Inflammatory macrophage treated with lipopolysaccharide for 4 hours (primary cell): ENCODE measurements at regions not wholly inside any gene's neighbourhood (a gene's known extent, or its start where the extent isn't known, plus 50 kb on each side); places are given as distances from the start of the nearest gene placed in this dataset.

ENCODE experiments used
- DNase-seq: peaks from one replicate; pipeline ENCODE4 v3.0.0-alpha.2; 2020

DNA sequence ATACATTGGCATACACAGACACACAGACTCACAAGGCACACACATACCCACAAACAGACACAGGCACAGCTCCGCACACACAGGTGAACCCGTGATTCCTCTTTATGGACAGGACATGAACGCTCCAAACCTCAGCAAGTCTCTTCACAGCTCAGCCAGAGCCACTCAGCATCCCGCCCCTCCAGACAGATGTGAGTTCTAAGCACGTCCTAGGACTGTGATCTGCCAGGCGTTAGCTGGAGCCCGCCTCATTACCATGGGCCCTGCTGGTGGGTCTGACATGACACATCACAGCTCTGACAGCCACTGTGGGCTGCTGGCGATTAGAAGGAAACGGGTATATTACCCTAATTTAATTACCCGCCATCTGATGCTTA is 176.7 kb upstream of the PPP2R2D start:
- DNase-seq = no peak

DNA sequence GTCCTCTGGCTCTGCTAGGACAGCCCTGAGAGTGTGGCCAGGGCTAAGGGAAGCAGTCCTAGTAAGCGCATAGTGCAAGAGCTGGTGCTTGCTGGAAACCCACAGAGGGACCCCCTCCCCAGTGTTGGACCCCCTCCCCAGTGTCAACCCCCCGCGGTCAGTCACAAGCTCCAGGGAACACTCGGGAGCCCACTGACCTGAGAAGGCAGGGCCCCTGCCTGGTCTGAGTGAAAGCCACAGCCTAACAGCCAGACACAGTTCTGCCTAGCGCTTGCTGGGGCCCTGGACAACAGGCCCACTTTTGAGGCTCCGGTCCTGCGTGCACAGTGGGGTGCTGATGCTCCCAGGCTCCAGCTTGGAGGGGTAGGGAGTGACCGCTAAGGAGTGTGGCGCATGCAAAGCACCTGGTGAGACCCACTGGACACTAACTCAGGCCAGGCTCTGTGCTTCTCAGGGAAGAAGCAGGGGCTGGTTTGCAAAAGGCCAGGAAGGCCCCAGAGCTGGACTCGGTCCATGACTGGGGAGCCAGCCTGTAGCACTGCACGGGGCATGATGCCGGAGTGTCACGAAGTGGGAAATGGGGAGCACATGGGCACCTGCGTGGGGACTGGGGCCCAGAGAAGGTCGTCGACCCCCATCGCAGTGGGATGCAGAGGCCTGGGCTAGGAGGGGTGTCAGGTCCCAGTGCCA is 175.8 kb upstream of the PPP2R2D start:
- no peak for DNase-seq

DNA sequence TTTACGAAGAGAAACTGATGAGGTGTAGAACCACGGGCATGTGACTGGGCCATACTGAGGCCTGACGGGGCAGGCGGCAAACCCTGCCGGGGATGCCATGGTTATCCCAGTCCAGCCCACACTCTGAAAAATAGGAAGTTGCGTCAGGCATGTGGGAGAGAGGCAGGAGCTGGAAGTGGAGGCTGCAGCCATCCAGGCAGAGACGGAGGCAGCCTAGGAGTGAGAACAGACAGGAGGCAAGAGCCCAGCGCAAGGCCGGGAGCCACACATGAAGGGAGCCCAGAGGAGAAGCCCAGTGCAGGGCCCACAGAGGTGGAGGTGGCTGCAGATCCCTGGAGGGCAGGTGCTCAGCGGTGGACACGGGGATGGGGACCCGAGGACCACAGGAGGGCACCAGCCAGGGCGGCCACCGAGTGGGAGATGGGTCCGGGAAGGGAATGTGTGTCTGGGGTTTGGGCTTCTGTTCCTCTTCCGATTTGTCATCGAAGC is 175.2 kb upstream of the PPP2R2D start:
- DNase-seq = peak; percentile 42

DNA sequence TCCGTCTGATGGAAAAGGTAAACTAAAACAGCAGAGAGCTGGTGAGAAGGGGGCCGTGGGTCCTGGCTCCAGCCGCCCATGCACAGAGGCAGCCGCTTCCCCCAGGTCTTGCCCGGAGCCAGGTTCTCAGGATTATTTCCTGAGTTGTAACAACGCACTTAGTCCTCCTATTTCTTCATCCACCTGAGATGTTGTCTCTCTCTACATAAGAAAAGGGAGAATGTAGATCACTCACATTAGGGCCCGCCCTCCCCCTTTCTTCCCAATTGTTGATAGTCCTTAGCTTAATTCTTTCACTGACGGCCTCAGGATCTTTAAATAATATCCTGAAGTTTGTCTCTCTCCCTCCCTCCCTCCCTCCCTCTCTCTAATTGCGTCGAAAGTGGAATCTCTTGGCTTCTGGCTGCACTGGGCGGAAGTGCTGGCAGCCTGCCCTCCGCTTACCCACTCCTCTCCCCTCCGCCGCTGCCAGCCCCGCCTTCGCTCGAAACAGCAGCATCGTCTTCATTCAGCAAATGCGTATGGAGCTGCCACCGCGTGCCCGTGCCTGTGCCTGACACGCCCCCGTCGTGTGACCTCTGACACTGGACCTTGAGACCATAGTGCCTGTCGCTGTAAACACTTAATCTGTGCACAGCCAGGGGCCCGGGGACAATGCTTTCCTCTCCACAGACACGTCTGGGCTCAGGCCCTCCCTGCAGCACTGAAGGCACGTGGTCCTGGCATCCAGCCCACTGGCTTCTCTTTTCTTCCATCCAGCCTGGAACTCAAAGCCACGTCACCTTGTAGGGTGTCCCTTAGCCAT is 174.5 kb upstream of the PPP2R2D start:
- peak; percentile 2 for DNase-seq

DNA sequence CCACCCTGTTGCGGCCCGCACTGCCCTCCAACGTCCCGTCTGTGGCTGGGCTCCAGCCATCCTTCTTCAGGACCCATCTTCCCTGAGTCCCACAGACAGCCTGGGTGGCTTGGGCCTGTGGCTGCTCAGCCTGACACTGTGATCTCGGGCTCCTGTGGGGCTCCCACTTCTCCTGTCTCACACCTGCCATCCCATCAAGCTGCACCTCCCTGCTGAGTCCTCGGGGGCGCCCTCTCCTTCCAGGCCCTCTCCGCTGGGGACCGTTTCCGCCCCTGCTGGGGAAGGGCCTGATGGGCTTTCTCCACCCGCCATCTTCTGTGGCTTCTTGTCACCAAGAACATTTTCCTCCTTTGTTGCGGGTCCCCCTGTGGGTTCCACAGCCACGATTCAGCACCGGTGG is 173.8 kb upstream of the PPP2R2D start:
- no peak for DNase-seq

DNA sequence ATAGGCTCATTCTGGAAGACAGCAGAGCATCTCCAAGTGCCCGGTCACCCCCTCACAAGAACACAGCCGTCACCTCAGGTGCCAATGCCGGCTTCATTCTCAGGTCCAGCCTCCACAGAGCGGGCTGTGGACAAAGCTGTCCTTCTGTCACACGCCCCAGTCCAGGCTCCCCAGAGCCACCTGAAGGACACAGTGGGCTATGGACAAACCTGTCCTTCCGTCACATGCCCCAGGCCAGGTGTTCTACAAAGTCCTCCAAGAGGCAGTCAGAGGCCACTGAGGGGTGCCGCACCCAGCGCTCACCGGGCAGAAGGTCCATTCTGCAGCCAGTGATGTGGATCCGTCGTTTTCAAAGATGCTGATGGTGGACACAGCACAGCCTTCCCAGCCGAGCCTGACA is 173.2 kb upstream of the PPP2R2D start:
- DNase-seq = no peak

DNA sequence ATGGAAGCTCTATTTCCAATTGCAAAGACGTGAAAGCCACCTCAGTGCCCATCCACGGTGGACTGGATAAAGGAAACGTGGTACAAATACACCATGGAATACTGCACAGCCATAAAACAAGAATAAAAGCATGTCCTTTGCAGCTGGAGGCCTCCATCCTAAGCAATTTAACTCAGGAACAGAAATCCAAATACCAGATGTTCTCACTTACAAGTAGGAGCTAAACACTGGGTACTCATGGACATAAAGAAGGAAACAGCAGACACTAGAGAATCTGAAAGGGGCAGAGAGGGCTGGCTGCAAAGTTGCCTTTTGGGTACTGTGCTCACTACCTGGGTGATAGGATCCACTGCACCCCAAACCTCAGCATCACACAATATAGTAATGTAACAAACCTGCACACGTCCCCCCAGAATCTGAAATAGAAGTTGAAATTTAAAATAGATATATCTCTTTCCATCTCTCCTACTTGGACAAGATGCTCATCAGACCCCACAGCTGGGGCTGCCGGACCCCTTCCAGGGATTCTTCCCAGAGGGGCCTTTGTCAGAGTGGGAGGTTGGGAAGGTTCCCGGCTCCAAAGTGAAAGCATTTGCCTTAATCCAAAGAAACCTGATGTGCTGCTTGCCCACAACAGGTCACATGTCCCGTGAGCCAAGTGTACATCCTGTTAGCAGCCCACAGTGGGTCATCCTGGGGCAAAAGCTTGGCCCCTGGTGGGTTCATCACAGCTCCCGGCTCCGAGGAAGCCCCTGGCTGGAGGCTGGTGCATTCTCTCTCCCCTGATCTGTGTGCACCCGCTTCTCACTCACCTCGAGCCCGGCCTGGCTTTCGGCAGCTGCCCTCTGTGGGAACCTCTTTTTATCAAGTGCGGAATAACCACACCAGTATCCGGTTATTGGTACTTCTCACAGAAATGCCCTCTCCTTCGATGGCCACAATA is 172.3 kb upstream of the PPP2R2D start:
- DNase-seq = no peak

DNA sequence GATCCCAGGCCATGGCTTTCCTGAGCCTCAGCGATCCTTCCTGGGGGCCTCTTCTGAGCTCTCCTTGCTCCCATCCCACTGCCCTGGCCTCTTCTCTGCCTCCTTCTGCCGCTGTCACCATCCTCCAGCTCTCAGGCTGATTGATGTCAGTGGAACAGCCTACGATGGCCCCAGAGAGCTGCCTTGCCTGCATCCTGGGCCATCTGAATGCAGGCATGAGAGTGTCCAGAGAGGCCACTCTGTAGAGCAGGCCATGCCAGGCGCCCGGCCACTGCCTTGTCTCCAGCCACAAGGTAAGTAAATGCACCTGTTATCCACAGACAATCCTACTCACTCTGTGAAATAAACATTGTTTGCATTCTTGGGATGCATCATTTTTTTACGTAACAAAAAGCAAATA is 171.4 kb upstream of the PPP2R2D start:
- DNase-seq = no peak

DNA sequence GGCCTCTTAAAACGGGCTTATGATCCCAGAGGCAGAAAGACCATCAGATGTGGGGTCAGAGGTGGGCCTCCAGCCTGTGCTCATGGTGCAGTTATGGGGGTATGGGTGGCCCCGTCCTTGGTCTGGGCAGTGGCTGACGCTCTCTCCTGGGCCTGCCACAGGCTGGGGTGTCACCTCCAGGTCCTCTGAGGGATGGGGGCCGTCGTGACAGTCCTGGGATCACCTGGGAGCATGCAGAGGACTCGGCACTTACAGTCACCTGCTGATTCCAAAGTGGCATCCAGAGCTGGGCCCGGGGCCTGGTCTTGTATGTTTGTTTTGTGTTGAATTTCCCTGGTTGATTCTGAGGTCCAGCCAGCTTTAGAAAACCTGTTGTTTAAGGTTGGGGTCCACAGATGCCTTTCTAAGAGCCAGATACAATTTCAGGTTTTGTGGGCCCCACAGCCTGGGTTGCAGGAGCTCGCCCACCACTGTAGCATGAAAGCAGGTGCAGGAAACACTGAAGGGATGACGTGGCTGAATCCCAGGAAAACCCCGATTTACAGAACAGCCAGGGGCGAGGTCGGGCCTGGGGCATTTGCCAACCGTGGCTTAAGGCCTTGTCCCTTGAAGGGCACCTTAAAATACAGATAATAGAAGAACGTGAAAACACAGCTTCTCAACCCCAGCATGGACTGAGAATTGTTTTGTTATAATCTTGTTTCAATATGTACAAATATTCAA is 170.7 kb upstream of the PPP2R2D start:
- DNase-seq = no peak

DNA sequence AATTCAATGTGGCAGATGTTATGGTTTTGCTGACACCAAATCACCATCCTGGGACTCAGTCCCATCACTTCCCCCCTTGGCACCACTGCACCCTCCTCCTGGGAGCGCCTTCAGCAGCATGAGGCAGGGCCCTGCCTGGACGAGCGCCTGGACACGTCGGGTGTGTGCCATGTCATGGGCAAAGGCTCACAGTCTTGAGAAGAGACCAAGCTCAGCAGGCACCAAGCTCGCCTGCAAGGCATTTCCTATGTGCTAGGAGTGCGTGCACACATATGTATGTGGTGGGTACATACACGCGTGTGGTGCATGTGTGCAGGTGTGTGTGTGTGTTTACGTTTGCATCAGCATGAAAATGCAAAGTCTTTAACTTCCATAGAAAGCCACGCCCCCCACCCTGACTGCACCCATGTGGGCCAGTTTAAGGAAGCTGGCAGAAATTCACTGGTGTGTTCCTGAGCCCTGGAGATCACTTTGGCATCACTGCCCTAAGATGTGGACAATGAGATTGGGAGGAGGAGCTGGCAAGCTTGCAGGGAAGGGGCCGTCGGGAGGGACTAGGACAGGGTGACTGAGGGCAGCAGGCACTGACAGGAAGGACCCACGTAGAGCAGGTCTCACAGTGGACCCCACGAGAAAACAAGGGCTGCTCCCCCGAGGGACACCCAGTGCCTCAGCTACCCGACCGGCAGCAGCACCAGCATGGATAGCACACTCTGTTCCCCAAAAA is 169.9 kb upstream of the PPP2R2D start:
- DNase-seq = no peak

DNA sequence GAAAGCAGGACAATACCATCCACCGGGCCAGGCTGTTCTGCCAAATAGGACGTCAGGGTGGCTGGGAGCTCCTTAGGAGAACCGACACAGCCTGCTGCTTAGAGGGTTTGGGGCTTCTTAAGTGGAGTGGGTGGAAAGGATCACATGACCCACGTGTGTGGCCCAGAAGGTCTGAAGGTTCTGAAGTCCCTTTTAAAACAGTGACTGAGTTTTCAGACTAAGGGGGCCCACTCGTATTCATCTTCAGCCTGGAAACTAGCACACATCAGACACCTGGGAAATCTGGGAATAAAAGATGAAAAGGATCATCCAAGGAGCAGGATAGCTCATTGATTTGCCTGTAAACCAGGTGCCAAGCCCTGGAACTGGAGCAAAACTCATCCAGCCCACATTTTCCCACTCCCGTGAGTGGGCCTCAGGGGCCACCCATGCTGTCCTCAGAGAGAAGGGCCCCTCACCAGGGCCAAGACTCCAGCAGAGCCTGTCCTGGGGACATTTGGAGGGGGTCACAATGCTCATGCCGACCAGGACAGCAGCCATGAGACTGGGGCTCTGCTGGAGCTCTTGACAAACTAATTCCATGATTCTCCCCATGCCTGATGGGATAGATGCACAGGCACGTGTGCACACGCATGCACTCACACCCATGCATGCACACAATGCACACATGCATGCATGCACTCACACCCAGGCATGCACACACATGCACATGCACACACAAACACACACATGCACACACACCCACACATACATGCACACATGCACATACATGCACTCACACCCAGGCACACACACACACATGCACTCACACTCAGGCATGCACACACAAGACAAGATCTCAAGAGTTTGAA is 168.8 kb upstream of the PPP2R2D start:
- DNase-seq = no peak

DNA sequence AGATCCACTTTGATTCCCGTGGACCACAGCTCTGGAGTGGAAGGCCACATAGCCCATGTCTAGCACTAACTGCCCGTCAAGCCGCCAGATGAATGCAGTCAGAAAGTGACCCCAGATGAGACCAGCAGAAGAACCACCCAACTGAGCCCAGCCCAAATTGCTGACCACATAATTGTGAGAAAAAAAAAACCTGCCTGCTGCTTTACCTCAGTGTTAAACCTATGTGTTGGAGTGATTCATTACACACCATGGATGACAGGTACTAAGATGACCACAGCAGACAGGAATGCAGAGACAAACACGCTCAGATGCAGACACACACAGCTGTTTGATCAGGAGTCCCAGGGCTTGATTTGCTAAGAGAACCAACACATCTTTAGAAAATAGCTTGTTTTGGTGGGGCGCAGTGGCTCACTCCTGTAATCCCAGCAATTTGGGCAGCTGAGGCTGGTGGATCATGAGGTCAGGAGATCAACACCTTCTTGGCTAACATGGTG is 168.1 kb upstream of the PPP2R2D start:
- DNase-seq = no peak

DNA sequence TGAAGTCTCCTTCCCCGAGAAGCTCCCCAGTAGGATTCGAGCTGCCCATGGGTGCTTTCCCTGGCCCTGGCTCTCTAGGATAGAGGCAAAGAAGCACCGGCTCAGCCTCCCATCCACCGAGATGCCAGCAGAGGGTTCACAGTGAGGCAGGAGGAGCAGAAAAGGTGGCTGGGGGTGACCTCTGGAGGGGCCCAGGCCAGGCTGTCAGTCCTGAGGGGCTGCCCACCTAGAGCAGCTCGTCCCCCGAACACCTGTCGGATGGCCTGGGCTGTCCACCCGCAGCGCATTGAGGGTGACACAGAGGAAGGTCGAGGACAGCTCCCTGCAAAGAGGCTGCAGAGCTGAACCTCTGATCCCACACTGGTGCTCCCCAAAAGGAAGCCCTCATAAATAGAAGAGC is 167.2 kb upstream of the PPP2R2D start:
- no peak for DNase-seq

DNA sequence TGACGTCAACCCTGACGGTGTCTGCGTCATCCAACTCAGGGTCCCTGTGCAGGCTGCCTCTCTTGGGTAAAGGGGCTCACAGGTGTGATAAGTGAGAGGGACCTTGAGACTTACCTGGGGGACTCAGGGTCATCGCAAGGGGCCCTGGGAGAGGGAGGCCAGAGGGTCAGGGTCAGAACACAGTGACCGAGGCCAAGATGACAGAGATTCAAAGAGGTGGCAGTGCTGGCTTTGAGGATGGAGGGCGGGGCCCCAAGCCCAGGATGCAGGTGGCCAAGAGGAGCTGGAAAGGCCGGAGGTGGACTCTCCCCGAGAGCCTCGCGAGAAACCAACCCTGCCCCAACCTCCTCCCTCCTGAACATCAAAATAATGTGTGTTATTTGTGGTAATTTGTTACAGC is 165.2 kb upstream of the PPP2R2D start:
- no peak for DNase-seq

DNA sequence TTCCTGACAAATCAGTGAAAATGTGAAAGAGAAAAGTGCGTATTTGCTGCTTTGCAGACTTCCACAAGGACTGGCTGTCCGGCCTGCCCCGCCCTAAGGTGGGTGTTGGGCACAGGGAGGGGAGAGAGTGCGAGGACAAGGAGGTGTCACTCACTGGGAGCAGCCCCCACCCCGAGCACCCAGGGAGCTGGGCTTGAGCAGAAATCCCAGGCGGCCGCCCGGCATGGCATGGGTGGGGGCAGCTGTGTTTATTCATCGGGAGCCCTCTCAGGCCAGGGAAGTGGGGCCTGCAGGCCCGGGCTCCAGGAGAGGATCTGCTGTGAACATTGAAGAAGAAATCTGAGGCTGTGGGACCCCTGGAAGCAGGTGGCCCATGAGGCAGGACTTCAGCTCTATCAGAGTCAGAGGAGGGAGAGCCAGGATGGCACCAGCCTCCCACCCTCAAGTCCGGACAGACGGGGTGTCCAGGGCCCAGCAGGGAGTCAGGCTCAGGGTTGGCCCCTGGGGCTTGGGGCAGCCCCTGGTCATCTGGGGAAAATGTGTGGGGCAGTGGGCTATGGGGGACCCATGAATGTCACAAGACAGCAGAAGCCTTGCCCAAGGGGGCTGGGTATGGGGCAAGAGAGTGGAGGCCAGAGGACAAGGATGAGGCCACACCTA is 164.4 kb upstream of the PPP2R2D start:
- no peak for DNase-seq

DNA sequence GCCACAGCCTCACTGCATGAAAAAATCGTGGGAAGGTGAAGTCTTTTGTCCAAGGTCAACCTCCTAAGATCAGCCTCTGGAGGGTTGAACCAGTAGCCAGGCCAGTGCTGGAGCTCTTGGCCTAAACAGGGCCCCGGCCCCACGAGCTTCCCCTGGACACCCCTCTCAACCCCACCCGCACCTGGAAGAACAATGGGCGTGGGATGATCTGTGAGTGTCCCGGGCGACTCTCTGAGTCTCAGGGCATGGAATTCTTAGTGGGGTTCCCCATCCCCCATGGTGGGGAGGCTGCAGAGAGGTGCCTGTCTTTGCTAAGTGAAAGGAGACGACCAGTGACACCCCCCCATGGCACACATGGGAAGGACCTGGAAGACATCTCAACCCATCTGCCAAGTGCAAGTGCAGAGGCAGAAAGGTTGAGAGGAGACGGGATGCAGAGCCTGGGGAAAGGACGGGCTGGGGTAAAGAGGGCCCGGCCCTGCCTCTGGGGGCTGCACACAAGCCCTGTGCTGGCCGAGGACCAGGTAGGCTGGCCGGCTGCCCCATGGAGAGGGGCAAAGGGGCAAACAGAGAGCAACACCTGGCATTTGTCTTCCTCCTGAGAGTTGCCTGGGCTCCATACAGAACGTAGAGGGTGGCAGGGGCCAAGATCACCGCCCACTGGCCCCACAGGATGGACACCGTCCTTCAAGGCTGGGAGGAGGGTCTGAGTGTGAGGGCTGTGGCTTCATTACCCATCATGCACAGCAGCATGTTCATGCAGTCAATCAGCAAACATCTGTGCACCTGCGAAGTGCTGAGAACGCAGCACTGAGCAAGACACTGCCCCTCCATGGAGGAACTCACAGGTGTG is 163.0 kb upstream of the PPP2R2D start:
- no peak for DNase-seq

DNA sequence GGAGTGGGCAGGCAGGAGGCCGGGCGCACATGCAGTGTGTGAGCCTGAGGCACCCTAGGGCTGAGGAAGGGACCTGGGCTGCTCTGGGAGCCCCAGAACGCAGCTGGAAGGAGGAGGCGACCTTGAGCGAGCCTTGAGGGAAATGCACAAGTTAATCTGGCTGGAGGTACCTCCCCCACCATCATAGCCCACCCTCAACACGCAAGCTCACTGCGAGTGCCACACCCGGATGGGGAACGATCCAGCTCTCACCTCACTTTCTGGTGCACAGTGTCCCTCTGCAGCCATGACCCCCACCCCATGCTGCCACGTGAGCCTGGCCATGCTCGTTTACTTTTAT is 162.4 kb upstream of the PPP2R2D start:
- no peak for DNase-seq

DNA sequence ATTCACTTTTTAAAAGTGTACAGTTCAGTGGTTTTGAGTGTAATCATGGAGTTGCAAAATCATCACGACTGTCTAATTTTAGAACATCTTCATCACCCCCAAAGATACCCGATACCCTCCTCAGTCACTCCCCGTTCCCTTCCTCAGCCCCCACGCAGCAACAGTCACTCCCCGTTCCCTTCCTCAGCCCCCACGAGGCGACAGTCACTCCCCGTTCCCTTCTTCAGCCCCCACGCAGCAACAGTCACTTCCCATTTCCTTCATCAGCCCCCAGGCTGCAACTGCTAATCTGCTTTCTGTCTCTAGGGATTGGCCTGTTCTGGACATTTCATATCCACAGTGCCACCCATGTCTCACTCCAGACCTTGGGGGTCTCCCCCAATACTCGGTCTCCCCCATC is 161.6 kb upstream of the PPP2R2D start:
- DNase-seq = peak; percentile 45

DNA sequence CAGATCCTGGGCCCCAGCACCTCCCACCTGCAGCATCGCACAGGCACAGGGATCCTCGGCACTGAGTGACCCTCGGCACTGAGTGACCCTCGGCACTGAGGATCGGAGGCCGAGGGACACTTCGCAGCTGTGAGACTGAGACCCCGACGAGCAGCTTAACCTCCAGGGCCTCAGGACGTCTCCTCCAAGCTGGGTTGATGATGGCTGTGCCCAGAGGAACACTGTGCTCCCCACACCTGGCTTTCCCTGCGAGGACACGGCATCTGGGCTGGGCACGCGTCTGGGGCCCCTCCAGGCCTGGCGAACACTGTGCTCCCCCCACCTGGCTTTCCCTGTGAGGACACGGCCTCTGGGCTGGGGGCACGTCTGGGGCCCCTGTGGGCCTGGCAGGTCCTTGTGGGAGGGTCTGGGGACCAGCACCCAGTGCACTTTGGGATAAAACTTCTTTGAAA is 158.3 kb upstream of the PPP2R2D start:
- DNase-seq = no peak
